G401 (cell line): ENCODE measurements at regions not wholly inside any gene's neighbourhood (a gene's known extent, or its start where the extent isn't known, plus 50 kb on each side); places are given as distances from the start of the nearest gene placed in this dataset.

ENCODE experiments used
- DNase-seq: peaks from one replicate; pipeline ENCODE4 v3.0.0-alpha.2; 2015; ENCODE audit warnings: low spot score
- in situ Hi-C: cut with HindIII; loops from 2 replicates; pipeline ENCODE4 v1.10.0; 2016; ENCODE audit warnings: low sequenced_read_pairs, mixed read lengths

DNA sequence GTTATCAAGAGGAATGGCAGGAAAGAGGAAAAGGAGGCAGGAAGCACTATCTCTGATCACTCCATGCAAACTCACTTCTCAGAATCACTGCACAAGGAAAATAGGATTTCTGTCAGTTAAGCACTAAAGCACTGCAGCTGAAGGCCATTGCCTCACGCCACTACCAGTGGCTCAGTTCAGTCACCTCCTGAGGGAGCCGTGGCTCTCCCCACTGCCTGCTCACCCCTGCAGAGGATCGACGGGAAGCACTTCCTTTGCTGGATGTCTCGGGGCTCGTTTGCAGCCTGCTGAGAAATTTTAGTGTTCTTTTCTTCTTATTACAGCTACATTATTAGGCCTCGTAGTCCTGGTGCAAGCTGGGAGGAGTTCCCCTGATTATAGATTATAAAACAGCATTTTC is 90.1 kb upstream of the ADCY1 start:
- in situ Hi-C loops: no loop called here
- DNase-seq: no peak

DNA sequence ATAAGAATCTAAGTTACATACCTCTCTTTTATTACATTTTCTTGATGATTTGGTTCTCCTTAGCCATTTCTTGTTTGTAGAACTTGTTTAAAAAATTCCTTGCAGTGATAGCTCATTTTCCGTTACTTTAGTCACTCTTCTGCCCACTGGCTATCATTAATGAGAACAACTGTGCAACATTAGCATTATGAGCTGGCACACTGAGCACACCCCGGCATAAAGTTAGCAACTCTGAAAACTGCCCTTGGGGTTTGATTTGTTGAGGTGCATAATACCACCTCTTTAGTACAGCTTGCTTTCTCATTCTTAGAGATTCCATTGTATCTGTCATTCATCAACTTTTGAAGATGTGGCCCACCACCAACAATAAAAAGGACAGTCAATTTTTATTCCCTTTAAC is 87.6 kb upstream of the ADCY1 start:
- no peak for DNase-seq
- in situ Hi-C loops: no loop called here

DNA sequence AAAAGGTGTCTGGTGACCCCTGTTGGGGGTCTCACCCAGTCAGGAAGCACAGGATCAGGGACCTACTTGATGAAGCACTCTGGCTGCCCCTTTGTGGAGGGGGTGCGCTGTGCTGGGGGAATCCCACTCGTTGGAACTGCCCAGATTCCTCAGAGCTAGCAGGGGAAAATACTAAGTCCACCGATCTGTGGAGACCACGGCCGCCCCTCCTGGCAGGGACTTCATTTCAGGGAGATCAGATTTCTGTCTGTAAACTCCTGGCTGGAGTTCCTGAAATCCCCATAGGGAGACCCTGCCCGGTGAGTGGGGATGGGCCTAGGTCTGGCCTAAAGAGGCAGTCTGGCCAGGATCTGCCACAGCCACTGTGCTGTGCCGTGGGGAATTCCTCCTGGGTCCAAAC is 79.3 kb upstream of the ADCY1 start:
- DNase-seq: no peak
- in situ Hi-C loops: no loop called here

DNA sequence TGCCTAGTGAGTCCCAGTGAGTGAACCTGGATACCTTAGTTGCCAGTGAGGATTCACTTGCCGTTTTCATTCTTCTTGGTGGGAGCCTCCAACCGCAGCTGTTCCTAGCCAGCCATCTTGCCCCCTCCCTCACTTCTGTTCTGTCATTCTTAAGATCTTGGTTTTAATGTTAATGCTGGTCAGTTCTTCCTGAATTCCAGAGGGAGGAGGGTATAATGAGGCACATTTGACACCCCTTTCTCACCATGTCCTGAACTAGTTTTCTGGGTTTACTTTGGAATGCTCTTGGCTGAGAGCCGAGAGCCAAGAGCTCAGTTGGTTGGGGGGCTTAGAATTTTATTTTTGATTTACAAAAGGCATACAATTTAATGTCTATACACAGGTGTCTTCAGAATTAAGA is 78.5 kb upstream of the ADCY1 start:
- in situ Hi-C loops: no loop called here
- DNase-seq: no peak

DNA sequence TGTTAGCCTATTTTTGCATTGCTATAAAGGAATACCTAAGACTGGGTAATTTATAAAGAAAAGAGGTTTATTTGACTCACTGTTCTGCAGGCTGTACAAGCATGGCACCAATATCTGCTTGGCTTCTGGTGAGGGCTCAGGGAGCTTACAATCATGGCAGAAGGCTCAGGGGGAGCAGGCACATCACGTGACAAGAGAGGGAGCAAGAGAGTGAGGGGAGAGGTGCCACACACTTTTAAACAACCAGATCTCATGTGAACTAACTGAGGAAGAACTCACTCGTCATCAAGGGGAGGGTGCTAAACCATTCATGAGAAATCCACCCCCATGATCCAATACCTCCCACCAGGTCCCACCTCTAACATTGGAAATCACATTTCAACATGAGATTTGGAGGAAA is 73.9 kb upstream of the ADCY1 start:
- in situ Hi-C loops: no loop called here
- no peak for DNase-seq

DNA sequence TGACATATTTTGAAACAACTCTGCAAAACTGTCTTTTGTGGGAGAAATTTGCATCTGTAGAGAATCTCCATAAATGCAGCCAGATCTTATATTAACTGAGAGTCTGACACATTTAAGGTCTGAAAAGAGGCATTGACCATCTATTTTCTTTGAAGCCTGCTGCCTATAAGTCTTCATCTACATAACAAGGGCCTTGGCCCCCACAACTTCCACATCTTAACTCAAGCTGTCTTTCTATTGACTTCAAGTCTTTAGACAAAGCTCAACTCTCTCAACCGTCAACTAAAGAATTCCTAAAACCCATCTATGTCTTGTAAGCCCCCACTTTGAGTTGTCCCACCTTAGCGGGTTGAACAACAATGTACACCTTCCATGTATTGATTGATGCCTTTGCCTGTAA is 72.4 kb upstream of the ADCY1 start:
- in situ Hi-C loops: no loop called here

DNA sequence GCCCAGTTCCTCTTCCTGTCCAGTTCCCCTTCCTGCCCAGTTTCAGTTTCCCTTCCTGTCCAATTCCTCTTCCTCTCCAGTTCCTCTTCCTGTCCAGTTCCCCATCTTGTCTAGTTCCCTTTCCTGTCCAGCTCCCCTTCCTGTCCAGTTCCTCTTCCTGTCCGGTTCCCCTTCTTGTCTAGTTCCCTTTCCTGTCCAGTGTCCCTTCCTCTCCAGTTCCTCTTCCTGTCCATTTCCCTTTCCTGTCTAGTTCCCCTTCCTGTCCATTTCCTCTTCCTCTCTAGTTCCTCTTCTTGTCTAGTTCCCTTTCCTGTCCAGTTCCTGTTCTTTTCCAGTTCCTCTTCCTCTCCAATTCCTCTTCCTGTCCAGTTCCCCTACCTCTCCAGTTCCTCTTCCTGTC is 68.1 kb upstream of the ADCY1 start:
- DNase-seq: no peak
- in situ Hi-C loops: no loop called here

More for the DNA sequence above, 72.4 kb upstream of the ADCY1 start:
- DNase-seq: no peak

DNA sequence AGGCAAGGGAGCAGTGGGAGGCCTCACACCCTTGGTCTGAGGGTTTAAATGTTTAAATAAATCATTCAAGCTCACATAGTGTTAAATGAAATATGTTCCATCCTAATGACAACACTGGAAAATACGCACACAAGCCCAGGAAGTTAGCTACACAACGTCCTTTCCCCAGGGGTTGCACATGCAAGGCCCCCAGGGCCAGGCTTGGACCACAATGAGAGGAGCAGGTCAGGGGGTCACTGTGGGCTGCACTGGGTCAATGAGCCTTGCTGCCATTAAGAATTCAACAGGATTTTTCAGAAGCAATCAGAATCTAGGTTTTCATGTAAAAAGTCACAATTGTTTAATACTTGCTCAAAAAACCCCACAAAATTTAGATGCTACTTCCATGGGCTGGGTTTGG is 64.9 kb upstream of the ADCY1 start:
- DNase-seq: no peak
- in situ Hi-C loops: no loop called here

DNA sequence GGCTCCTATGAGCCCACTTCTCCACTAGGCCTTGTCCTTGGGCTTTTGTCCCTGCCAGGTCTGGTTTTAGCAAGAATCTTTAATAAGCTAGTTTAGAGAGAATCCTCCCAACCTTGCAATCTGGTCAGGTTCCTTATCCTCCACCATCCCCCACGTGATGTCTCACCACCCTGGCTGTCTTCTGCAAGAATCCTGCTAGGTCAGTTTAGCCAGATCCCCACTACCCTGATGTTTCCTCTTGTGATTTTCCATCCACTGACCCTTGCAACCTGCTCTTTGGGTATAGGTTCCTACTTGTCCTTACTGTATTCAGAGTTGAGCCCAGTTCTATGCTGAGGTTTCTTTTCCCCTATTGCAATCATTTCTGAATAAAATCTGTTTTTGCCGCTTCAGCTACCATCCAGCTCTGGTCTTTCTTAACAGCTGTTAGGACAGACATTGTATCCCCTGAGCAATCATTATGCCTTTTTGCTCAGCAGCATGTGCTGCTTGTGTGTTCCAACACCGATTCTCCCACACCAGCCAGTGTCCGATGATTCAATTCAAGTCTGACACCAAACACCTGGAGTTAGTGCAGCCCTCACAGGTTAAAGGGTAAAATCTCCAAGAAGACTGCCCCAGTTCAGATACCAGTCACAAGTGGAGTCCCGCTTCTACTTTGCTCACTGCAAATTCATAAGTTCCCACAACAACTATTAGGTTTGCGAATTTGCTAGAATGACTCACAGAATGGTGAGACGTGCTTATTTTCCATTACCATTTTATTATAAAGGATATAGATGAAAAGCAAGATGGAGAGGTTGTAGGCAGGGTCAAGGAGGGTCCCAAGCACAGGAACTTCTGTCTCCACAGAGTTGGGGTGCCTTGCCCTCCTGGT is 62.2 kb upstream of the ADCY1 start:
- in situ Hi-C loops: no loop called here
- no peak for DNase-seq

DNA sequence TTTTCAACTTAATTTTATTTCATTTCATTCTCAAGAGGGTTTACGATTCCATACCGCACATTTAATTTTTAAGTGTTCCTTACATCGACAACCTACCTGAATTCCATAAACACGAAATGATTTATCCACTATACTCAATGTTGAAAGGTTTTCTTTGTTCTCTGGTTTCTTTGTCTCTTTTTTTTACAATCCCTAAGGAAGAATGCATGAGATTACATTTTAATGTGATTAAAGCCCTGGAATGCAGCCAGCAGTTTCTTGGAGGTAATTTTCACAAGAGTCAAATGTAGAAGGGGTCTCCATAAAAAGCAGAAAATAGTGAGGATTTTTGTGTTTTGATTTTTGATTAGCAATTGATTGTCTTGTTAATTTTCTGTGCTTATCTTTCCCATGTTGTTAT is 59.2 kb upstream of the ADCY1 start:
- in situ Hi-C loops: no loop called here

DNA sequence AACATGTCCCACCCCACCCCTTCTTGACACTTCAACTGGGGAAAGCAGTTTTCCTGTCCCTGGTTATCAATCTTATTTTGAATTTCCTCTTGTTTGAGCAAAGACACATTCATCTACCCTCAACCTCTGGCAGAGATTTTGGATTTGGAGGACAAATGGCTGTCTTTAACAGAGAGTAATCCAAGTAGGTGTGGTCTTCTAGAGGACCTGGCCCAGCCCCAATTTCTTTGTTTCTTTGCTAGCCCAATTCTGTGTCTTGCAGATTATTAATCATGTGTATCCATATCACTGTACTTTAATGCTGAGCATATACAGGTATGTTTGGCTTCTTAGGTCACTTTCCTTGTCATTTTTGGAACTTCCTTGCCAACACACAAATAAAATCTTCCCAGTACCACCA is 58.8 kb upstream of the ADCY1 start:
- no peak for DNase-seq
- in situ Hi-C loops: no loop called here

More for the DNA sequence above, 59.2 kb upstream of the ADCY1 start:
- no peak for DNase-seq
